ENCODE measurements at regions not wholly inside any gene's neighbourhood (a gene's known extent, or its start where the extent isn't known, plus 50 kb on each side); places are given as distances from the start of the nearest gene placed in this dataset.
"Not testable (repeated sequence)": the region's sequence is repeated elsewhere in the genome, so short reads cannot be mapped to it uniquely, and the experiment has no call there.

DNA sequence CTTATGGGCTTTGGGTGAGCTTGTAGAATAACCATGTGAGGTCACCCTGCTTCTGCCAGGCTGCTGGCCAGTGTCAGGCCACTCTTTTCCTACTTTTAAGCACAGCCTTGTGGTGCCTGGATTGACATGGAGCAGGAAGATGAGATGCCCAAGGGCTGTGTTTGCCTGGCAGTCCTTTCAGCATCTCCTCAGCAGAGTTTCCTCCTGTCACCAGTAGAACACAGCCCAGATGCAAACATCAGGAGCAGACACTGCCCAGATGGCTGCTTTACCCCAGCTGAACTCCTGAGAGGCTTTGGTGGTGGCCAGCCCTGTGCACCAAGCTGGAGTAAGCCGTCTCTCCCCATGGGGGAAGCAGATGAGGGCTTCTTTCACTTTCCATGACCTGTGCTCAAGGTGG is 332.0 kb upstream of the FRG2C start:
- H3K9me2 ChIP-seq (ENCODE audit: insufficient read depth, low read length); DNase-seq (ENCODE audit: low spot score); BruUV-seq (replicated peaks); H3K9me3 ChIP-seq (ENCODE audit: low read length); H2AFZ ChIP-seq (ENCODE audit: low read length); H3K4me2 ChIP-seq (ENCODE audit: low read length); H4K20me1 ChIP-seq (ENCODE audit: insufficient read depth, low read length); H3K79me2 ChIP-seq (ENCODE audit: insufficient read depth, low read depth, low read length); CTCF ChIA-PET (ENCODE audit: unreplicated experiment); H3K4me3 ChIP-seq (ENCODE audit: low read depth, low read length, poor library complexity, severe bottlenecking); H3K4me1 ChIP-seq (ENCODE audit: insufficient read depth, low read length, poor library complexity, severe bottlenecking); intact Hi-C loops (cut with micrococcal nuclease; ENCODE audit: unreplicated experiment); H3K36me3 ChIP-seq (ENCODE audit: insufficient read depth, low read length); H3K27ac ChIP-seq (ENCODE audit: low read depth, low read length, poor library complexity, severe bottlenecking): not testable (repeated sequence)
- POLR2A ChIA-PET, result interaction anchor here (0.6 kb wide), 1 partner anchor 8 kb away, joined by 3 read pairs; no protein-coding TSS in a partner anchor

DNA sequence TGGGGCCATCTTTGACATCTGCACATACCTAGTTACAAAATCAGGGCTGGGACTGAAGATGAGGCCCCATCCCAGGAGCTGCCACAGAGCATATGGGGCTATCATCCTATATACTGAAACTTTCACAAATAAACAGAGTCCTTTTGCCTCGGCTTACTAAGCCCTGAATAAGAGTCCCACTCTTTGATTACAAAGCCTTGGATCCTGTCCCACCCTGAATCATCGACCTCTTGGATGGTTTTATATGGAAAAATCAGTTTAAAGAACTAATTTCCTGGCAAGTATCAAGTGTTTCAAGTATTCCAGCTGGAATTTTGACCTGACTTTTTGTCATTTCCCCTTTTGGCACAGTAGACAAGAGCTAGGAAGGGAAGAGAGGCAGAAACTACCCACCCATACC is 331.3 kb upstream of the FRG2C start:
- ChIA-PET POLR2A (no interaction called here), CTCF (ENCODE audit: unreplicated experiment) (interaction anchor here (0.6 kb wide), 1 partner anchor 39 kb away, joined by 17 read pairs; no protein-coding TSS in a partner anchor)
- intact Hi-C loops (cut with micrococcal nuclease; ENCODE audit: unreplicated experiment), result no loop called here
- no peak overlapping the region for H3K4me2 ChIP-seq (ENCODE audit: low read length)
- no peaks in the 10 kb centered on the region for H3K4me1 ChIP-seq (ENCODE audit: insufficient read depth, low read length, poor library complexity, severe bottlenecking)
- no peak overlapping the region for H3K27ac ChIP-seq (ENCODE audit: low read depth, low read length, poor library complexity, severe bottlenecking)
- no peaks in the 10 kb centered on the region for H3K36me3 ChIP-seq (ENCODE audit: insufficient read depth, low read length)
- no peak for DNase-seq (ENCODE audit: low spot score)
- no peaks in the 10 kb centered on the region for H3K79me2 ChIP-seq (ENCODE audit: insufficient read depth, low read depth, low read length)
- H4K20me1 ChIP-seq (ENCODE audit: insufficient read depth, low read length), result no peaks in the 10 kb centered on the region
- H3K9me3 ChIP-seq (ENCODE audit: low read length), result no peaks in the 10 kb centered on the region
- H3K9me2 ChIP-seq (ENCODE audit: insufficient read depth, low read length), result no peaks in the 10 kb centered on the region
- TF ChIP-seq EZH2phosphoT487 (IDR thresholded peaks at IDR 0.05; ENCODE audit: borderline replicate concordance, low read depth, low read length), result no peak
- TF ChIP-seq, protein P1, sequence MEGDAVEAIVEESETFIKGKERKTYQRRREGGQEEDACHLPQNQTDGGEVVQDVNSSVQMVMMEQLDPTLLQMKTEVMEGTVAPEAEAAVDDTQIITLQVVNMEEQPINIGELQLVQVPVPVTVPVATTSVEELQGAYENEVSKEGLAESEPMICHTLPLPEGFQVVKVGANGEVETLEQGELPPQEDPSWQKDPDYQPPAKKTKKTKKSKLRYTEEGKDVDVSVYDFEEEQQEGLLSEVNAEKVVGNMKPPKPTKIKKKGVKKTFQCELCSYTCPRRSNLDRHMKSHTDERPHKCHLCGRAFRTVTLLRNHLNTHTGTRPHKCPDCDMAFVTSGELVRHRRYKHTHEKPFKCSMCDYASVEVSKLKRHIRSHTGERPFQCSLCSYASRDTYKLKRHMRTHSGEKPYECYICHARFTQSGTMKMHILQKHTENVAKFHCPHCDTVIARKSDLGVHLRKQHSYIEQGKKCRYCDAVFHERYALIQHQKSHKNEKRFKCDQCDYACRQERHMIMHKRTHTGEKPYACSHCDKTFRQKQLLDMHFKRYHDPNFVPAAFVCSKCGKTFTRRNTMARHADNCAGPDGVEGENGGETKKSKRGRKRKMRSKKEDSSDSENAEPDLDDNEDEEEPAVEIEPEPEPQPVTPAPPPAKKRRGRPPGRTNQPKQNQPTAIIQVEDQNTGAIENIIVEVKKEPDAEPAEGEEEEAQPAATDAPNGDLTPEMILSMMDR (conservative IDR thresholded peaks at IDR 0.05; ENCODE audit: low read length), result no peak
- no peak overlapping the region for H3K4me3 ChIP-seq (ENCODE audit: low read depth, low read length, poor library complexity, severe bottlenecking)
- BruUV-seq (replicated peaks), result no TSS peak
- H2AFZ ChIP-seq (ENCODE audit: low read length), result no peak overlapping the region

DNA sequence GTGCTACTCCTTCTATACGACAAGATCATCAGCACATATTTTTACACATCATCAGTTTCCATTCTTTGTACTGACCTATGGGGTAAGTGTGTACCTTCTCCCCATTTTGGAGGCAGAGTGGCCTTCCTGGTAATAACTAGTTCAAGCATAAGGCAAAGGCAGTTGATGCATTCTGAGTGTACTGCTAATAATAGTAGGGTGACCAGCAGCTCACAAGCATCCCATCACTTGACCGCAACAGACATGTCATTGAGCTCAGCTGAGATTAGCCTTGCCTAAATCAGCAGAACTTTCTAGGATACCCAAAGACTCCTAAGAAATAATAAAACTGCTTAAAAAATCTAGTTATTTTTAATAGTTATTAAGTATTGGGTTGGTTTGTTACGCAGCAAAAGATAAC is 329.8 kb upstream of the FRG2C start:
- Histone ChIP-seq H3K9me2 (ENCODE audit: insufficient read depth, low read length) (no peaks in the 10 kb centered on the region), H3K27ac (ENCODE audit: low read depth, low read length, poor library complexity, severe bottlenecking) (no peak overlapping the region), H4K20me1 (ENCODE audit: insufficient read depth, low read length) (no peaks in the 10 kb centered on the region), H3K36me3 (ENCODE audit: insufficient read depth, low read length) (no peaks in the 10 kb centered on the region), H3K4me2 (ENCODE audit: low read length) (no peak overlapping the region), H3K4me1 (ENCODE audit: insufficient read depth, low read length, poor library complexity, severe bottlenecking) (no peaks in the 10 kb centered on the region), H3K9me3 (ENCODE audit: low read length) (no peaks in the 10 kb centered on the region), H2AFZ (ENCODE audit: low read length) (no peak overlapping the region), H3K4me3 (ENCODE audit: low read depth, low read length, poor library complexity, severe bottlenecking) (no peak overlapping the region), H3K79me2 (ENCODE audit: insufficient read depth, low read depth, low read length) (no peaks in the 10 kb centered on the region)
- no peak for DNase-seq (ENCODE audit: low spot score)
- TF ChIP-seq, protein P1 (conservative IDR thresholded peaks at IDR 0.05; ENCODE audit: low read length), result no peak
- TF ChIP-seq EZH2phosphoT487 (IDR thresholded peaks at IDR 0.05; ENCODE audit: borderline replicate concordance, low read depth, low read length), result no peak
- no TSS peak for BruUV-seq (replicated peaks)
- ChIA-PET POLR2A (no interaction called here), CTCF (ENCODE audit: unreplicated experiment) (no interaction called here)
- intact Hi-C loops (cut with micrococcal nuclease; ENCODE audit: unreplicated experiment), result no loop called here
